Osteocyte (in vitro differentiated cells): ENCODE measurements at regions not wholly inside any gene's neighbourhood (a gene's known extent, or its start where the extent isn't known, plus 50 kb on each side); places are given as distances from the start of the nearest gene placed in this dataset.

ENCODE experiments used
- DNase-seq: peaks from one replicate; pipeline ENCODE4 v3.0.0; 2021; ENCODE audit warnings: mixed read lengths; ENCODE audit not compliant: unreplicated experiment; ENCODE audit errors: extremely low spot score
- H3K27ac Mint-ChIP-seq: one replicate; pipeline ENCODE4 v1.8.0; 2021; ENCODE audit warnings: mild to moderate bottlenecking, mixed read lengths; ENCODE audit not compliant: unreplicated experiment
- H3K27me3 Mint-ChIP-seq: one replicate; pipeline ENCODE4 v1.8.0; 2021; ENCODE audit warnings: mixed read lengths; ENCODE audit not compliant: unreplicated experiment
- H3K36me3 Mint-ChIP-seq: one replicate; pipeline ENCODE4 v1.8.0; 2021; ENCODE audit warnings: mixed read lengths; ENCODE audit not compliant: unreplicated experiment
- H3K4me1 Mint-ChIP-seq: one replicate; pipeline ENCODE4 v1.8.0; 2021; ENCODE audit warnings: mixed read lengths; ENCODE audit not compliant: unreplicated experiment
- H3K4me3 Mint-ChIP-seq: one replicate; pipeline ENCODE4 v1.8.0; 2021; ENCODE audit warnings: mild to moderate bottlenecking, moderate library complexity, mixed read lengths; ENCODE audit not compliant: unreplicated experiment
- H3K9me3 Mint-ChIP-seq: one replicate; pipeline ENCODE4 v1.8.0; 2021; ENCODE audit warnings: mixed read lengths; ENCODE audit not compliant: unreplicated experiment
- TF ChIP-seq, protein P1 (sequence below): fragments of 200-600 bp; sonication (generic); IDR thresholded peaks from 2 replicates; pipeline ENCODE4 v1.5.0; 2021; ENCODE audit warnings: antibody characterized with exemption, mild to moderate bottlenecking, moderate library complexity

DNA sequence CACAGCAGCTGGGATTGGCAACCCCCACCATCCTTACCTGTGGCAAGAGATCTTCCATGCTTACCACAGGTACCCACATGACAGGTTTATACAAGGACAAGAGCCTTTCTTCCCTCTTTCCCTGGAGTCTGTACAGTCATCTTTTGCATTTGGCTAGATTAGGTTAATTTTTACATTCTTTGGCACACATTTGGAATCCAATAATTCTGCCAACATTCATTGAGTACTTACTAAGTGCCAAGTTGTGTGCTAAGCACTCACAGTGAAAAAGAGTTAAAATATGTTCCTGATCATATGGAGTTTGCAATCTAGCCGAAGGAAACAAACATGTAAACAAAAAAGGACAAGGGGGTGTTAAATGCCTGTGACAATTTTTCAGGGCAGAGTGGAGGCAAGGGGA lies 50.0 kb upstream of the OPCML start:
- no peak for DNase-seq
- TF ChIP-seq, protein P1, sequence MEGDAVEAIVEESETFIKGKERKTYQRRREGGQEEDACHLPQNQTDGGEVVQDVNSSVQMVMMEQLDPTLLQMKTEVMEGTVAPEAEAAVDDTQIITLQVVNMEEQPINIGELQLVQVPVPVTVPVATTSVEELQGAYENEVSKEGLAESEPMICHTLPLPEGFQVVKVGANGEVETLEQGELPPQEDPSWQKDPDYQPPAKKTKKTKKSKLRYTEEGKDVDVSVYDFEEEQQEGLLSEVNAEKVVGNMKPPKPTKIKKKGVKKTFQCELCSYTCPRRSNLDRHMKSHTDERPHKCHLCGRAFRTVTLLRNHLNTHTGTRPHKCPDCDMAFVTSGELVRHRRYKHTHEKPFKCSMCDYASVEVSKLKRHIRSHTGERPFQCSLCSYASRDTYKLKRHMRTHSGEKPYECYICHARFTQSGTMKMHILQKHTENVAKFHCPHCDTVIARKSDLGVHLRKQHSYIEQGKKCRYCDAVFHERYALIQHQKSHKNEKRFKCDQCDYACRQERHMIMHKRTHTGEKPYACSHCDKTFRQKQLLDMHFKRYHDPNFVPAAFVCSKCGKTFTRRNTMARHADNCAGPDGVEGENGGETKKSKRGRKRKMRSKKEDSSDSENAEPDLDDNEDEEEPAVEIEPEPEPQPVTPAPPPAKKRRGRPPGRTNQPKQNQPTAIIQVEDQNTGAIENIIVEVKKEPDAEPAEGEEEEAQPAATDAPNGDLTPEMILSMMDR, result no peak
- Mint-ChIP-seq H3K27ac (no peak overlapping the region), H3K27me3 (no peaks in the 10 kb centered on the region), H3K36me3 (no peaks in the 10 kb centered on the region), H3K4me1 (no peaks in the 10 kb centered on the region), H3K9me3 (peaks cover 26% of the 10 kb centered on the region), H3K4me3 (no peak overlapping the region)
